Endothelial cell of umbilical vein (primary cell): ENCODE measurements at regions not wholly inside any gene's neighbourhood (a gene's known extent, or its start where the extent isn't known, plus 50 kb on each side); places are given as distances from the start of the nearest gene placed in this dataset.

ENCODE experiments used
- EZH2 ChIP-seq: IDR thresholded peaks from 2 replicates; pipeline ENCODE4 v1.6.1; 2012; ENCODE audit warnings: borderline replicate concordance, low read depth, mild to moderate bottlenecking, moderate library complexity, low read length, inconsistent platforms; ENCODE audit not compliant: severe bottlenecking
- FOS ChIP-seq: IDR thresholded peaks from 2 replicates; pipeline ENCODE4 v1.6.1; 2011; ENCODE audit warnings: mild to moderate bottlenecking, low read length, moderate library complexity, borderline replicate concordance; ENCODE audit not compliant: insufficient read depth
- GATA2 ChIP-seq: IDR thresholded peaks from 2 replicates; pipeline ENCODE4 v1.7.0; 2011; ENCODE audit warnings: low read depth, mild to moderate bottlenecking, moderate library complexity, mixed read lengths, low read length; ENCODE audit not compliant: insufficient read length, insufficient read depth
- JUN ChIP-seq: IDR thresholded peaks from 2 replicates; pipeline ENCODE4 v1.6.1; 2011; ENCODE audit warnings: borderline replicate concordance, low read depth; ENCODE audit not compliant: insufficient read length, insufficient read depth
- POLR2A ChIP-seq: IDR thresholded peaks from 2 replicates; pipeline ENCODE4 v1.6.1; 2012; ENCODE audit warnings: low read depth, mild to moderate bottlenecking, control low read depth, low read length
- POLR2AphosphoS5 ChIP-seq: IDR thresholded peaks from 2 replicates; pipeline ENCODE4 v1.6.1; 2012; ENCODE audit warnings: low read depth, mild to moderate bottlenecking, control low read depth, low read length, moderate library complexity; ENCODE audit not compliant: insufficient read depth
- TF ChIP-seq, protein P1 (sequence below): IDR thresholded peaks from 2 replicates; pipeline ENCODE4 v1.6.1; 2011; ENCODE audit not compliant: insufficient read depth, insufficient read length
- TF ChIP-seq, protein P2 (sequence below), 2 donors: IDR thresholded peaks; 1 replicate in 1 of 2; 2 replicates in 1 of 2; pipeline ENCODE4 v1.5.1; 2011; ENCODE audit warnings: low read length in 2 of 2, mild to moderate bottlenecking in 2 of 2, moderate library complexity in 2 of 2, control low read depth in 1 of 2, inconsistent platforms in 1 of 2, low read depth in 1 of 2; ENCODE audit not compliant: insufficient read depth in 1 of 2; ENCODE audit errors: extremely low read depth in 1 of 2

DNA sequence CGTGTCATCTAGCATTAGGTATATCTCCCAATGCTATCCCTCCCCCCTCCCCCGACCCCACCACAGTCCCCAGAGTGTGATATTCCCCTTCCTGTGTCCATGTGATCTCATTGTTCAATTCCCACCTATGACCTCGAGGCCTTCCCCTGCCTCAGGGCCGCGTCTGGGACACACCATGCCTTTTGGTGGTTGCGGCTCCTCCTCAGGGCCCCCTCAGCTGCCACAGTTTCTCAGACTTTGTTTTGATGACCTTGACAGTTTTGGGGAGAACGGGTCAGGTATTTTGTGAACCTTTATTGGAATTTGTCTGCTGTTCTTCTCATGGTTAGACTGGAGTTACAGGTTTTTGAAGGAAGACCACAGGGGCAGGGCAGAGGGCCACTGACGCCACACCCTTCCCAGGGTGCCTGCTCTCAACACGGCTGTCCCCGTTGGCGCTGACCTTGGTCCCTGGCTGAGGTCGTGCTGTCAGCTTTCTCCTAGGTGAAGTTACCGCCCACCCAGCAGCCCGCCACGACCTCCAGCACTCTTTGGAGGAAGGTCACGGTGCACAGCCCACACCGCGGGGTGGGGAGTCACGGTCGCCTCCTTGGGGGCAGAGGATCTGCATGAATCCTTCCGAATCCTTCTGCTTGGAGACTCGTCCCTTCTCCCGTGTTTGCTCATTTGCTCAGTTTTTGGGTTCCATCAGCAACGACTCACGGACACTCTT lies 130.5 kb downstream of the KIF26A start:
- TF ChIP-seq, protein P1, sequence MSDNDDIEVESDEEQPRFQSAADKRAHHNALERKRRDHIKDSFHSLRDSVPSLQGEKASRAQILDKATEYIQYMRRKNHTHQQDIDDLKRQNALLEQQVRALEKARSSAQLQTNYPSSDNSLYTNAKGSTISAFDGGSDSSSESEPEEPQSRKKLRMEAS, result no peak
- no peak for TF ChIP-seq GATA2
- TF ChIP-seq, protein P2, sequence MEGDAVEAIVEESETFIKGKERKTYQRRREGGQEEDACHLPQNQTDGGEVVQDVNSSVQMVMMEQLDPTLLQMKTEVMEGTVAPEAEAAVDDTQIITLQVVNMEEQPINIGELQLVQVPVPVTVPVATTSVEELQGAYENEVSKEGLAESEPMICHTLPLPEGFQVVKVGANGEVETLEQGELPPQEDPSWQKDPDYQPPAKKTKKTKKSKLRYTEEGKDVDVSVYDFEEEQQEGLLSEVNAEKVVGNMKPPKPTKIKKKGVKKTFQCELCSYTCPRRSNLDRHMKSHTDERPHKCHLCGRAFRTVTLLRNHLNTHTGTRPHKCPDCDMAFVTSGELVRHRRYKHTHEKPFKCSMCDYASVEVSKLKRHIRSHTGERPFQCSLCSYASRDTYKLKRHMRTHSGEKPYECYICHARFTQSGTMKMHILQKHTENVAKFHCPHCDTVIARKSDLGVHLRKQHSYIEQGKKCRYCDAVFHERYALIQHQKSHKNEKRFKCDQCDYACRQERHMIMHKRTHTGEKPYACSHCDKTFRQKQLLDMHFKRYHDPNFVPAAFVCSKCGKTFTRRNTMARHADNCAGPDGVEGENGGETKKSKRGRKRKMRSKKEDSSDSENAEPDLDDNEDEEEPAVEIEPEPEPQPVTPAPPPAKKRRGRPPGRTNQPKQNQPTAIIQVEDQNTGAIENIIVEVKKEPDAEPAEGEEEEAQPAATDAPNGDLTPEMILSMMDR (IDR thresholded peaks at IDR 0.05; ENCODE audit: extremely low read depth in 1 of 2, insufficient read depth in 1 of 2, low read depth in 1 of 2, low read length in 2 of 2), result no peak
- no peak for TF ChIP-seq JUN
- TF ChIP-seq EZH2, result no peak
- no peak for TF ChIP-seq POLR2A
- no peak for TF ChIP-seq POLR2AphosphoS5
- no peak for TF ChIP-seq FOS
